Fibroblast of gingiva (primary cell): ENCODE measurements at regions not wholly inside any gene's neighbourhood (a gene's known extent, or its start where the extent isn't known, plus 50 kb on each side); places are given as distances from the start of the nearest gene placed in this dataset.
A peak's percentile ranks its signal among the peaks of the same experiment; 100 is the strongest.
"Not testable (repeated sequence)": the region's sequence is repeated elsewhere in the genome, so short reads cannot be mapped to it uniquely, and the experiment has no call there.

Experiments used
- DNase-seq: peaks from one replicate; pipeline ENCODE4 v3.0.0-alpha.2; 2011; ENCODE audit warnings: low read depth

GRCh38 chr18:25490316-25490715 is 138.3 kb upstream of the ZNF521 start:
- no peak for DNase-seq

GRCh38 chr18:25473008-25473407 is 121.0 kb upstream of the ZNF521 start:
- DNase-seq: no peak

- not testable (repeated sequence) for DNase-seq
These were observed 119.0 kb upstream of the ZNF521 start for GRCh38 chr18:25470756-25471524.

DNA sequence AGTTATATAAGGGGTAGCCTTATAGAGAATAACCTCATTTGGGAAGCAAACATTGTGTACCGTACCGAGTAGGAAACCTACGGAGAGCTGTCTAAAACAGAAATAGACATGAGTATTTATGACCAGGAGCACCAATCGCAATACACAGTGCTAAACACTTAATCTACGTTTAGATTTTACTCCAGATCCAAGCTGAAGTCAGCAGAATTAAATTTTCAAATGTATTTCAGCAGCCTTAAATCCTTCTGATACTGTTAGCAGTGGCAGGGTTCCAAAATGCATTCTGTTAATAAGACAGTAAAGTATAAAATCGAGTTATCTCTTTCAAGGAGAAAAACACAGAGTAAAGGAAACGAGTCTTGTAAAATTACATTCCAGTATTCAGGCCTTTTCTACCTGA is 118.1 kb upstream of the ZNF521 start:
- DNase-seq: no peak

DNA sequence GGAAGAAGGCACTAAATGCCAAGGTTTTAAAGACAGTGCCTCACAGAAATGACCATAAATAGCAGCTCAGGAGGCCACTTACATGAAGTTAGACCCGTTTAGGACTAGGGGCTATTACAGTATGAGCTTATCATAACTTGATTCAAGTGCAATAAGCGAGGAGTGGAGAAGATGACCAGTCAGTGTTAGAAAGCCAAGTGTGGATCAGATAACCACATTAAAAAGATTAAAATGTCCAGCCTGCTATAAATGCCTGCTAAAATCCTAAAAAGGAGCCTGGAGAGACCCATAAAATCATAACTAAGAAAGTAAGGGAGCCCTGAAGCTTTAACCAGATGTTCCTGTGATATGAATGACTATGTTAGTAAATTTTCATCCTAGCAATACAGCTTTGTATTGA is 117.5 kb upstream of the ZNF521 start:
- no peak for DNase-seq

DNA sequence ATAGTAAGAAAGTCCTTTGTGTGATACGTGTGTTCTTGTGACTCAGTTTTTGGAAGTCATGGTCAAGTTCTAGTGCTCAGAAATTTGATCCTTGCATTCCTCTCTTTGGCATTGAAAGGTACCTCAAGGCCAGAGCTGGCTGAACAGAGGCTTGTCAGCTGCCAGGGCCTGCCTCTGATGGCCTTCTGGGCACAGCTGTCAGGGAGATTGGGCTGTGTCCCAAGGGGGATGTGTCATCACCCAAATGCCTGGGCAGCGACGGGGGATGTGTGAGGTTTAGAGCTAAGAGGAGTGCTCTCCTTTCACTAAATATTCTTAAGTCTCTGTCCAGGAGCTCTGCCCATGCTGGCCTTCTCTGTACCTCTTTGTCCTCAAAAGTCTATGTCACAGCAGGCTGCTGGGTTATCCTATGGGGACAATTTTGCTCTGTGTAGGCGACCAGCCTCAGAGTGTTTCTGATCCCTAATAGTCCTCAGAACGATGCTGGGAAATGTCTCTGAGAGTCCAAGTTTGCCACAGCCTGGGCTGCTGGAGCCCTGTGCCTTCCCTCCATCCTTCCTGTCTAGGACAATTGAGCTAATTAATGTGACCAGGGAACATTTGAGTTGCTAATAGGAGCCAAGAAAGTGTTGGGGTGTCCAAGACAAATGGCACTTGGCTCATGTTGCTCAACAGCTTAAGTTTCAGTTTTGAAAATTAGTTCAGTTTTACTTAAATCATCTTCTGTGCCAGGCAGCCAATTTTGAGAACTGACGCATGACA is 115.4 kb upstream of the ZNF521 start:
- peak; percentile 79 for DNase-seq

GRCh38 chr18:25465152-25465732 is 113.3 kb upstream of the ZNF521 start:
- DNase-seq: no peak

DNA sequence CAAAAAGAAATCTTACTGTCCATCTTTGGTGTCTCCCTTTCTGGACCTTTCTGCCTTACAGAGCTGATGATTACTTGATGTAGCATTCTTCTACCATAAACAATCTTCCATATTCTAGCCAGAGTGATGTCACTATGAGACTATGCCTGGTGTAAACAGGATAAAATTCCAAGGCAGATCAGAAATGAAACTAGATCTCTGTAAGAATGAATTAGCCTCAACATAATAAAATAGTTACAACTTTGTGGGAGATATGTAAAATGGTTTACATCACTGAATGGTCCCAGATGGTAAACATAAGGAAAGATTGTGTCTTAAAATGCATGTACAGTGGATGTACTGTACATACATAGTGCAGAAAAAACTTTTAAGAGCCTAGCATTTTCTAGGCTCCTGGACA is 112.3 kb upstream of the ZNF521 start:
- DNase-seq: peak; percentile 82

GRCh38 chr18:25463726-25464125 is 111.8 kb upstream of the ZNF521 start:
- no peak for DNase-seq

- peak; percentile 86 for DNase-seq
These were observed 107.8 kb upstream of the ZNF521 start for GRCh38 chr18:25459814-25460213.

DNA sequence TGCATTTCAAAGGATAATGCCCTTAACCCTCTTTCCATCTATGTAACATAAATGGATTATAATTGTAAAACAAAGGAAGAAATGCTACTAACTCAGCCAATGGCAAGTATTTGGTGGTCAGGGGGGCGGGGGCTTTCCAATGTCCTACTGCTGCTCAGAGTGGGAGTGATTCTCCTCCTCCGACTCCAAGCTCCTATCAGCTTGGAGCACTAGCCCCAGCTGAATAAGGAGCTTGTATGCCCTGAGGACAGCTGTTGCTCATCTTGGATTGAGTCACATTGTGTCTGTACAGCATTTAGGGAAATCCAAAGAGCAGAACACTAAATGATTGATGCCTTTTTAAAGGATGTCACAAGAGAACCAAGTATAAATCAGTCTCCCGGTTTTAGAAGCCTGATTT is 105.6 kb upstream of the ZNF521 start:
- DNase-seq: peak; percentile 17

DNA sequence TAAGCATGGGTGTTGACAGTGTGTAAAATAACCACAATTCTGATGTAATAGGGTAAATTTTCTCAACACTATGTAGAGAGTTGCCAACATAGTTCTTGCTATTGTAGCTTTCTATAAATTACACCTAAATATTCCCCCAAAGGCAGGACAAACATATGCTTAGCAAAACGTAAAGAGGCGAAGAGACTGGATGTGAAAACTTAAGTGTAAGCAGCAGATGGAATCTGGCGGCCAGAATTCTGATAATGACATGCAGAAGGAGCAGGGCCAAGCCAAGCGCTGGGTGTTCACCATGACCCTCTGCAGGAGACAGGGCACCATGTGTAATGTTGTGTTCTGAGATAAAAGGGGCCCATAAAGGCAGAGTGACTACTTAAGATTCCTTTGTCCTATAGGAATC is 105.2 kb upstream of the ZNF521 start:
- no peak for DNase-seq

- DNase-seq: no peak
These were observed 104.5 kb upstream of the ZNF521 start for GRCh38 chr18:25456334-25457010.

GRCh38 chr18:25455646-25456045 is 103.7 kb upstream of the ZNF521 start:
- no peak for DNase-seq

GRCh38 chr18:25455159-25455558 is 103.2 kb upstream of the ZNF521 start:
- no peak for DNase-seq

GRCh38 chr18:25454730-25455129 is 102.8 kb upstream of the ZNF521 start:
- no peak for DNase-seq

DNA sequence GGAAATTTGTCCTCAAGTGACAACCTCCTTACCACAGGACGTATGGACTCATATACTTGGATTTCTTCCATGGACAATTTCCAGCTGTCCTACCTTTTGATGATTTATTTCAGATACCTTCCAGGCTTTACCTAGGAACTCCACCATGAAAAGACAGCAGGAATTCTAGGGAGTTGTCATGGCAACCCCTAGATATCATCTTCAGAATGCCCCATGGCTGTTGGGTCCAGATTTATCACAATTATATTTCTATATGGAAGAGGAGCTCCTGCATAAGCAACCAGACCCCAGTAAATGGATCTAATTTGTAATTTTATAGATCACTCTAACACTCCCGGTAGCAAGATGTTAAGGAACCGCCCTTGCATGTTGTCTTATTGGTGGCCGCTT is 102.3 kb upstream of the ZNF521 start:
- DNase-seq: no peak

- peak; percentile 75 for DNase-seq
These were observed 101.7 kb upstream of the ZNF521 start for GRCh38 chr18:25453556-25454269.

GRCh38 chr18:25451077-25451658 is 99.2 kb upstream of the ZNF521 start:
- DNase-seq: no peak

- no peak for DNase-seq
These were observed 97.1 kb upstream of the ZNF521 start for GRCh38 chr18:25449046-25449445.

GRCh38 chr18:25446972-25447371 is 95.0 kb upstream of the ZNF521 start:
- DNase-seq: no peak

DNA sequence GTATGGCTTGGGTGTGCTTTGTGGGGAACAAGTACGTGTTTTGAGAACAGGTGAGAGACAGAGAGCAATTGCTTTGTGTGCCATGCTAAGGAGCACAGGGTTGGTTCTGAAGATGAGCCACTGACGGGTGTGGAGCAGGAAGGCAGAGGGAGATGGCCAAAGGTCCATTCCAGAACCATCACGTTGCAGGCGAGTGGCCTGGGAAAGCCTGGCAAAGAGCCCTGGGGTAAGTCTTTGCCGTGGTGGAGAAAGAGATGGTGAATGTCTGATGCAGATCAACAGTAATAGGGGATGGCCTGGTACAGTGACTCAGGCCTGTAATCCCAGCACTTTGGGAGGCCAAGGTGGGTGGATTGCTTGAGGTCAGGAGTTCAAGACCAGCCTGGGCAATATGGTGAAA is 93.5 kb upstream of the ZNF521 start:
- no peak for DNase-seq
